ENCODE measurements at regions not wholly inside any gene's neighbourhood (a gene's known extent, or its start where the extent isn't known, plus 50 kb on each side); places are given as distances from the start of the nearest gene placed in this dataset.

DNA sequence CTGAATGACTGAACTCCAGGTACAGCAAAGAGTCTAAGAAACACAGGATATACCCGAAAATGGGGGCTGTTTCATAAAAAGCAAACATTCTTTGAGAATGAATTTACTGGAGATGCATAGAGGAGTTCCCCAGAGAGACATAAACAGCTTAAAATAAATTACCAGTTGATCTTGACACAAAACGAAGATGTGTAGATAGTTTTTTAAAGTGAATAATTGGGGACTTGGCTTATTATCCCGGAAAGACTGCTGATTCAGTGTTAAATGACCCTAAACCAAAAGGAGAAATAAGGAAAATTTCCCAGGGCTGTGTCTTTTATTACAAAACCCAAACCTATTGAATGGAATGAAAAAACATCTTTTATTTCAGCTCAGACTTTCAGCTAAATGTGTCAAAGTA is 1052.8 kb upstream of the TMEM132C start:
- DNase-seq (ENCODE audit: low read depth), result no peak
- TF ChIP-seq, protein P1, sequence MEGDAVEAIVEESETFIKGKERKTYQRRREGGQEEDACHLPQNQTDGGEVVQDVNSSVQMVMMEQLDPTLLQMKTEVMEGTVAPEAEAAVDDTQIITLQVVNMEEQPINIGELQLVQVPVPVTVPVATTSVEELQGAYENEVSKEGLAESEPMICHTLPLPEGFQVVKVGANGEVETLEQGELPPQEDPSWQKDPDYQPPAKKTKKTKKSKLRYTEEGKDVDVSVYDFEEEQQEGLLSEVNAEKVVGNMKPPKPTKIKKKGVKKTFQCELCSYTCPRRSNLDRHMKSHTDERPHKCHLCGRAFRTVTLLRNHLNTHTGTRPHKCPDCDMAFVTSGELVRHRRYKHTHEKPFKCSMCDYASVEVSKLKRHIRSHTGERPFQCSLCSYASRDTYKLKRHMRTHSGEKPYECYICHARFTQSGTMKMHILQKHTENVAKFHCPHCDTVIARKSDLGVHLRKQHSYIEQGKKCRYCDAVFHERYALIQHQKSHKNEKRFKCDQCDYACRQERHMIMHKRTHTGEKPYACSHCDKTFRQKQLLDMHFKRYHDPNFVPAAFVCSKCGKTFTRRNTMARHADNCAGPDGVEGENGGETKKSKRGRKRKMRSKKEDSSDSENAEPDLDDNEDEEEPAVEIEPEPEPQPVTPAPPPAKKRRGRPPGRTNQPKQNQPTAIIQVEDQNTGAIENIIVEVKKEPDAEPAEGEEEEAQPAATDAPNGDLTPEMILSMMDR (IDR thresholded peaks at IDR 0.05; ENCODE audit: insufficient read depth, low read depth, low read length, missing control alignments), result no peak
- no peak overlapping the region for H3K4me3 ChIP-seq (ENCODE audit: low read length)

DNA sequence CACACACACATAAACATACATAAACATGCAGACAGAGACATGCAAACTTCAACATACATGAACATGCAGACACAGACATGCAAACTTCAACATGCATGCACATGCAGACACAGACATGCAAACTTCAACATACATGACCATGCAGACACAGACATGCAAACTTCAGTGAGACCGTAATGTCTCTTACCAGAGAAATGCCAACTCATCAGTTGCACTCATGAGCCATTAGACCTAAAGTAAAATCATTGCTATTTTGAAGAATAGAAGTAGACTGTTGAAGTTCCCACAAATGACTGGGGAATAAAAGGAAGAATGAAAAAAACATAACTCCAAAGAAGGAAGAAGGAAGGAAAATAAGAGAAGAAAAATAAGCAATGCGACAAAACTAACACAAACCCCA is 1044.0 kb upstream of the TMEM132C start:
- no peak for DNase-seq (ENCODE audit: low read depth)
- H3K4me3 ChIP-seq (ENCODE audit: low read length), result no peak overlapping the region
- TF ChIP-seq, protein P1 (IDR thresholded peaks at IDR 0.05; ENCODE audit: insufficient read depth, low read depth, low read length, missing control alignments), result no peak

DNA sequence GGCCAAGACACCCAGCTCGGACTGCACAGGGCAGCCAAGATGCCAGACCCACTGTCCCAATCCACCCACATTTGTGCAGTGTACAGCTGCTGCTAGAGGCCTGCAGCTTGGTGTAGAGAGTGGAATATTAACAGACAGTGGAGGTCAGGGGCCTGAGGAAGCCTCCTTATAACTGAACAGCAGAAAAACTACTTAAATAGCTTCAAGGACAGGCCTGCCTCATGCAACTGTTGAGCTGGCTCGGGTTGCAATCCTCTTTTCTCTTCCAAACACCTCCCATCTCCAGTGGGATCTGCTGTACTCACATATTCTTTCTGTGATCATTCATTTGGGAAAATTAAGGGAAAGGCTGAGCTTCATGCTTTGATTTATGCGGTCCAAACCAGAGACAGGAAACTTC is 1043.2 kb upstream of the TMEM132C start:
- H3K4me3 ChIP-seq (ENCODE audit: low read length), result no peak overlapping the region
- DNase-seq (ENCODE audit: low read depth), result no peak
- TF ChIP-seq, protein P1 (IDR thresholded peaks at IDR 0.05; ENCODE audit: insufficient read depth, low read depth, low read length, missing control alignments), result no peak

DNA sequence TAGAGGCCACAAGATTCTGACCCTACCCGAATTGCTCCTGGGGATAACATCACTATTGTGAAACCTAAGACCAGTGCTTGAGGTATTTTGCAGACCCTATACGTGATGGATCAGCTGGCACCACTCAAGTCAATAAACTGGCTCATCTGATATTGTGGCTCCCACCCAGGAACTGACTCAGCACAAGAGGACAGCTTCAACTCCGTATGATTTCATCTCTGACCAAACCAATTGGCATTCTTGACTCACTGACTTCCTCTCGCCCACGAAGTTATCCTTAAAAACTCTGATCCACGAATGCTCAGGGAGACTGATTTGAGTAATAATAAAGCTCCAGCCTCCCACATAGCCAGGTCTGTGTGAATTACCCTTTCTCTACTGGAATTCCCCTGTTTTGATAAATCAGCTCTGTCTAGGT is 1036.1 kb upstream of the TMEM132C start:
- no peak overlapping the region for H3K4me3 ChIP-seq (ENCODE audit: low read length)
- TF ChIP-seq, protein P1 (IDR thresholded peaks at IDR 0.05; ENCODE audit: insufficient read depth, low read depth, low read length, missing control alignments), result no peak
- peak; percentile 97 for DNase-seq (ENCODE audit: low read depth)

DNA sequence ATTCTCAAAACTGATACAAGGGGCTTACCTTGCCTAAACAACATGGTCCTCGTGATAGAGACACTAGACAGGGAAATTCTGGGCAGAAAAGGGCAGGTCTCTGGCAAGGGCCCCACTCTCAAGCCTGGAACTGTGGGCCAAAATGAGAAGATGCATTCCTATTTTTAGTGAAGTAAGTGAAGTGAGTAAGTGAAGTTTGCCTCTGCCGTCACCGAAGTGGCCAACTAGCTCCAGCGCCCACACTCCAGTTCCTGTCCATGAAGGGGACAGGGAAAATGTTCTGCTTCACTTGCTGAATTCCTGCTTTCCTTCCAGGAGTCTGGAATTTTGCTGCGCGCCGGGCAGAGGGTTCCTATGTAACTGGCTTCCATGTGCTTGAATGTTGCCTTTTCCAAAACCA is 1035.6 kb upstream of the TMEM132C start:
- no peak overlapping the region for H3K4me3 ChIP-seq (ENCODE audit: low read length)
- TF ChIP-seq, protein P1 (IDR thresholded peaks at IDR 0.05; ENCODE audit: insufficient read depth, low read depth, low read length, missing control alignments), result no peak
- no peak for DNase-seq (ENCODE audit: low read depth)

DNA sequence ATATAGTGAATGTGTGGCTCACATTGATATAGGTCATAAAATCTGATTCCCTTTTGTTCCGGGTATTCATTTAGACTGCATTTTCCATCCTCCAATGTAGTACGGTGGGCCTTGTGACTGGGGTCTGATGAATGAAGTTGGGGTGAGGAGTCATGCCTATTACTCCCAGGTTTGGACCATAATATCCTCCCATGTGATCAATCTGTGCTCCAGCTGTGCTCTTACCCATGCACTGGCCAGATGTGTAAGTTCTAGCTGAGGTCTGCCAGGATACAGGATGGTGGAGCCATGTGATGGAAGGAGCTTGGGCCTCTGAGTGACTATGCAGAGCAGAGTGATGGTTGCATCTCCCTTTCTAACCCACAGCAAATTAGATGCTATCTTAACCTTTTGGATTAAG is 1034.0 kb upstream of the TMEM132C start:
- no peak overlapping the region for H3K4me3 ChIP-seq (ENCODE audit: low read length)
- TF ChIP-seq, protein P1 (IDR thresholded peaks at IDR 0.05; ENCODE audit: insufficient read depth, low read depth, low read length, missing control alignments), result no peak
- DNase-seq (ENCODE audit: low read depth), result no peak

DNA sequence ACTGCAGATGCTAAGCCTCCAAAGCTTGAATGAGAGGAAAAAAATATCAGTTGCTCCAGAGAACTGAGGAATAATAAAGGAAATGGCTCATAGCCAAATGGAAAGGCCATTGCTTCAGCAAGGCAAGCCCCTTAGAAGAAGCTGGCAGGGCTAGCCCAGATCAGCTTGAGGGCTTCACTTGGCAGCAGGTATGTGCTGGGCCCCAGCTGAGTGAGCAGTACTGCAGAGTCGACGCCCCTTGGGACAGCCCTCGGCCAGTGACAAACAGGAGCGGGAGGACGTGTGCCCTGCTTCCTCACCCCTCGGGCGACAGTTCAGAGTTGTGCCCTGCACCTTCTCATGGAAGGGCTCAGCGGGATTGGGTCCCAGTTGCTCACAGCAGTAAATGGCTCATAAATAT is 1031.2 kb upstream of the TMEM132C start:
- DNase-seq (ENCODE audit: low read depth), result no peak
- no peak overlapping the region for H3K4me3 ChIP-seq (ENCODE audit: low read length)
- TF ChIP-seq, protein P1 (IDR thresholded peaks at IDR 0.05; ENCODE audit: insufficient read depth, low read depth, low read length, missing control alignments), result no peak

All from epithelial cell of esophagus (primary cell).